MCF 10A (cell line): ENCODE measurements at regions not wholly inside any gene's neighbourhood (a gene's known extent, or its start where the extent isn't known, plus 50 kb on each side); places are given as distances from the start of the nearest gene placed in this dataset.

Source experiments
- BruUV-seq: library from RNA; stranded (reverse); fragments of 400-500 nt; replicated peaks from 2 replicates; lab custom pipeline; 2021; lab: Mats Ljungman, UMichigan
- CTCF ChIA-PET: fragments of 300-600 bp; sonication (Branson Sonifier 250); formaldehyde crosslinking; extraction: SDS; loops from one replicate; lab custom pipeline; 2021; ENCODE audit warnings: antibody characterized with exemption, inconsistent platforms; lab: Yijun Ruan, JAX
- POLR2A ChIA-PET: fragments of 300-600, 350-650 bp; sonication (Branson Sonifier 250); formaldehyde crosslinking; extraction: SDS; loops from one replicate; lab custom pipeline; 2020; ENCODE audit warnings: antibody characterized with exemption, inconsistent platforms; lab: Yijun Ruan, JAX
- DNase-seq: peaks from one replicate; pipeline ENCODE4 v3.0.0-alpha.2; 2018; ENCODE audit not compliant: unreplicated experiment
- H3K27ac Mint-ChIP-seq: one replicate; pipeline ENCODE4 v1.8.0; 2022; ENCODE audit warnings: mild to moderate bottlenecking, low read depth, mixed read lengths; ENCODE audit not compliant: unreplicated experiment
- H3K27me3 Mint-ChIP-seq: one replicate; pipeline ENCODE4 v1.8.0; 2022; ENCODE audit warnings: mixed read lengths; ENCODE audit not compliant: insufficient read depth, unreplicated experiment
- H3K36me3 Mint-ChIP-seq: one replicate; pipeline ENCODE4 v1.8.0; 2022; ENCODE audit warnings: mild to moderate bottlenecking, moderate library complexity, mixed read lengths; ENCODE audit not compliant: insufficient read depth, unreplicated experiment
- H3K4me1 Mint-ChIP-seq: one replicate; pipeline ENCODE4 v1.8.0; 2022; ENCODE audit warnings: mixed read lengths; ENCODE audit not compliant: insufficient read depth, unreplicated experiment
- H3K4me3 Mint-ChIP-seq: one replicate; pipeline ENCODE4 v1.8.0; 2022; ENCODE audit warnings: mild to moderate bottlenecking, moderate library complexity, mixed read lengths; ENCODE audit not compliant: unreplicated experiment
- H3K9me3 Mint-ChIP-seq: one replicate; pipeline ENCODE4 v1.8.0; 2022; ENCODE audit warnings: mixed read lengths; ENCODE audit not compliant: unreplicated experiment
- intact Hi-C: fragments of 100-400 bp; cut with micrococcal nuclease; formaldehyde crosslinking; loops from 2 replicates; pipeline ENCODE4 v1.14.1; 2022
- TF ChIP-seq, protein P1 (sequence below): fragments of 200-600 bp; IDR thresholded peaks from one replicate; pipeline ENCODE4 v1.8.0; 2022; ENCODE audit warnings: antibody characterized with exemption, mild to moderate bottlenecking; ENCODE audit not compliant: unreplicated experiment

DNA sequence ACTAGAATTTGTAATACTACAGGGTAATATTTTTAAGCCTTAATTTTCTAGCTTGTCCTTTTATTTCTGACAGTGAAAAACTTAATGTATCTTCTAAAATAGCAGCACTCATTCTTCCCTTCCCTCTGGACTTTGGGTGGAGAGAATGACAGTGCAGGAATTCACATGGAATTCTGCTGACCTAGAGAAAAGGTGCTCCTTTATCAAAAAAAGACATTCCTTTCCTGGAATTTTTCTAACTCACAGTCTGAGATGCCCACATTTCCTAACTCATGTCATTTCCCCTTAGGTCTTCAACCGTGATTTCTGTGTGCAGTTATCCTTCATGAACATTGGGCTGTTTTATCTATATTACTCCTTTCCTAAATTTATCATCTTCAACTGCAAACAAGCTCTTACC, 137.8 kb upstream of the PDGFD start:
- no peaks in the 10 kb centered on the region for H3K4me1 Mint-ChIP-seq
- intact Hi-C loops: no loop called here
- TF ChIP-seq, protein P1, sequence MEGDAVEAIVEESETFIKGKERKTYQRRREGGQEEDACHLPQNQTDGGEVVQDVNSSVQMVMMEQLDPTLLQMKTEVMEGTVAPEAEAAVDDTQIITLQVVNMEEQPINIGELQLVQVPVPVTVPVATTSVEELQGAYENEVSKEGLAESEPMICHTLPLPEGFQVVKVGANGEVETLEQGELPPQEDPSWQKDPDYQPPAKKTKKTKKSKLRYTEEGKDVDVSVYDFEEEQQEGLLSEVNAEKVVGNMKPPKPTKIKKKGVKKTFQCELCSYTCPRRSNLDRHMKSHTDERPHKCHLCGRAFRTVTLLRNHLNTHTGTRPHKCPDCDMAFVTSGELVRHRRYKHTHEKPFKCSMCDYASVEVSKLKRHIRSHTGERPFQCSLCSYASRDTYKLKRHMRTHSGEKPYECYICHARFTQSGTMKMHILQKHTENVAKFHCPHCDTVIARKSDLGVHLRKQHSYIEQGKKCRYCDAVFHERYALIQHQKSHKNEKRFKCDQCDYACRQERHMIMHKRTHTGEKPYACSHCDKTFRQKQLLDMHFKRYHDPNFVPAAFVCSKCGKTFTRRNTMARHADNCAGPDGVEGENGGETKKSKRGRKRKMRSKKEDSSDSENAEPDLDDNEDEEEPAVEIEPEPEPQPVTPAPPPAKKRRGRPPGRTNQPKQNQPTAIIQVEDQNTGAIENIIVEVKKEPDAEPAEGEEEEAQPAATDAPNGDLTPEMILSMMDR: no peak
- H3K36me3 Mint-ChIP-seq: no peaks in the 10 kb centered on the region
- H3K9me3 Mint-ChIP-seq: no peaks in the 10 kb centered on the region
- POLR2A ChIA-PET: no interaction called here
- CTCF ChIA-PET: interaction anchor here (0.6 to 0.7 kb wide), 2 partner anchors 54 to 109 kb away, joined by 4 read pairs; no protein-coding TSS in a partner anchor
- no peak for DNase-seq
- H3K4me3 Mint-ChIP-seq: no peak overlapping the region
- H3K27me3 Mint-ChIP-seq: no peaks in the 10 kb centered on the region
- no TSS peak for BruUV-seq
- no peak overlapping the region for H3K27ac Mint-ChIP-seq

DNA sequence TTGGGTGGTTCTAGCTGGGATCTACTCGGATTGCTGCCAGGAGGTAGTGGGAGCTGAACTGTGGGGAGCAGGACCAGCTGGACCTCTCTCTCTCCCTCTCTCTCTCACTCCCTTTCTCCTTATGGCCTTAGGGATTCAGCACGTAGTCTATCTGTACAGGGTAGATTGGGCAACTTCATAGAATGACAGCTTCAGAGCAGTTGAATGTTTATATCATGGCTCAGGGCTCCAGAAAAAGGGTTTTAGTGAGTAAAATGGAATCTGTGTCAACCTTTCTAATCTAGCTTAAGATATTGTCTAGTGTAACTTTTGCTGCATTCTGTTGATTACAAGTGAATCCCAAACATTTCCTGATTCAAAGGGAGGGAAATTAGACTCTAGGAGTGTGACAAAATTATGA, 127.7 kb upstream of the PDGFD start:
- no peaks in the 10 kb centered on the region for H3K9me3 Mint-ChIP-seq
- POLR2A ChIA-PET: interaction anchor here (0.6 to 0.7 kb wide), 2 partner anchors 8 to 283 kb away, joined by 3 read pairs; no protein-coding TSS in a partner anchor
- no TSS peak for BruUV-seq
- intact Hi-C loops: no loop called here
- no peak for DNase-seq
- no peak overlapping the region for H3K27ac Mint-ChIP-seq
- CTCF ChIA-PET: interaction anchor here (0.8 kb wide), 1 partner anchor 20 kb away, joined by 3 read pairs; no protein-coding TSS in a partner anchor
- no peak overlapping the region for H3K4me3 Mint-ChIP-seq
- H3K27me3 Mint-ChIP-seq: no peaks in the 10 kb centered on the region
- peaks cover 5% of the 10 kb centered on the region for H3K4me1 Mint-ChIP-seq
- H3K36me3 Mint-ChIP-seq: no peaks in the 10 kb centered on the region
- TF ChIP-seq, protein P1: no peak

DNA sequence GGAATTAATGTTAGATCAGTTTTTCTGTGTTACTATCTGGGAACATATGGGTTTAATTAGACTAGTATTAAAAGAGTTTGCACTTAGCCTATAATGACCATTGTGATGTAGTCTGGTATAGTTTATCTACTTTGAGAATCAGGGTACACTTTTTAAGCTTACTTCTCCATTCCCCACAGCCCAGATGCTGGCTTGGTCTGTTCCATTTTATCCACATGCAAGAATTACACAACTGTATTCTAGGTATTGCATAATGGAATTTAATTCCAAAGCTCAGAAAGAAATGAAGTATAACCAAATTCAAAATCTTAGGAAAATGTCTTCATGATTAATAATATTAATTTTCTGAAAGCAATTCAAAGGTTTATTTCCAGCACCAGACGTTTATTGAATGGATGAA, 122.2 kb upstream of the PDGFD start:
- CTCF ChIA-PET: interaction anchor here (0.7 kb wide), 1 partner anchor 167 kb away, joined by 3 read pairs; no protein-coding TSS in a partner anchor
- DNase-seq: no peak
- Mint-ChIP-seq H3K4me1 (no peaks in the 10 kb centered on the region), H3K27ac (no peak overlapping the region), H3K9me3 (no peaks in the 10 kb centered on the region), H3K27me3 (no peaks in the 10 kb centered on the region), H3K4me3 (no peak overlapping the region), H3K36me3 (no peaks in the 10 kb centered on the region)
- BruUV-seq: no TSS peak
- intact Hi-C loops: no loop called here
- TF ChIP-seq, protein P1: no peak
- POLR2A ChIA-PET: no interaction called here

DNA sequence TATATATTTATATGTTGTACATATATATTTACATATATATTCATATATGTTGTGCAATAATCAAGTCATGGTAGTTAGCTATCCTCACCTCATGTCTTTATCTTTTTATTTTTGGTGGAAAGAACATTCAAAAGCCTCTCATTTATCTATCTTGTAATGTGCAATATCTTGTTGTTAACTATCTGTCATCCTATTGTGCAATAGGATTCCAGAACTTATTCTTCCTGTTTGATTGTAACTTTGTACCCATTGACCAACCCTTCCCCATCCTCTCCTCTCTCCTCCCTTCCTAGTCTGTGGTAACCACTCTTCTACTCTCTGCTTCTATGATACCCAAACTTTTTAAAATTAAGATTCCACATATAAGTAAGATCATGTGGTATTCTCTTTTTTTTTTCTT, 115.6 kb upstream of the PDGFD start:
- no TSS peak for BruUV-seq
- H3K27me3 Mint-ChIP-seq: no peaks in the 10 kb centered on the region
- H3K36me3 Mint-ChIP-seq: no peaks in the 10 kb centered on the region
- peaks cover 9% of the 10 kb centered on the region for H3K4me1 Mint-ChIP-seq
- TF ChIP-seq, protein P1: no peak
- intact Hi-C loops: no loop called here
- H3K4me3 Mint-ChIP-seq: no peak overlapping the region
- no peak for DNase-seq
- ChIA-PET CTCF (no interaction called here), POLR2A (no interaction called here)
- no peaks in the 10 kb centered on the region for H3K9me3 Mint-ChIP-seq
- peak overlapping the region; percentile 17 for H3K27ac Mint-ChIP-seq
